IMR-90 (cell line): ENCODE measurements at regions not wholly inside any gene's neighbourhood (a gene's known extent, or its start where the extent isn't known, plus 50 kb on each side); places are given as distances from the start of the nearest gene placed in this dataset.

ENCODE experiments used
- ATAC-seq: fragments of 200-7000 bp; cut with Tn5 transposase; 2 replicates; pipeline ENCODE4 v1.9.1; 2020; ENCODE audit warnings: low read depth, mild to moderate bottlenecking, moderate library complexity
- BruUV-seq: library from RNA; stranded (reverse); fragments of 400-500 nt; replicated peaks from 2 replicates; lab custom pipeline; 2021; lab: Mats Ljungman, UMichigan
- CTCF ChIA-PET: fragments of 300-600 bp; formaldehyde crosslinking; extraction: SDS; loops from one replicate; lab custom pipeline; 2021; ENCODE audit warnings: antibody characterized with exemption; lab: Yijun Ruan, JAX
- POLR2A ChIA-PET: fragments of 300-600 bp; sonication (Branson Sonifier 250); formaldehyde crosslinking; loops from one replicate; lab custom pipeline; 2022; ENCODE audit warnings: antibody characterized with exemption; ENCODE audit not compliant: unreplicated experiment; lab: Charles Lee
- DNase-seq: peaks from one replicate; pipeline ENCODE4 v3.0.0; 2013
- H2AFZ ChIP-seq: replicated peaks from 2 replicates; pipeline ENCODE3; 2013; ENCODE audit warnings: low read length, mild to moderate bottlenecking; ENCODE audit not compliant: poor library complexity
- H2AK5ac ChIP-seq: 2 replicates; pipeline ENCODE4 v1.6.1; 2013; ENCODE audit warnings: low read depth, low read length, inconsistent platforms
- H2AK9ac ChIP-seq: replicated peaks from 2 replicates; pipeline ENCODE3; 2013; ENCODE audit warnings: mild to moderate bottlenecking, low read depth, low read length, moderate library complexity; ENCODE audit not compliant: poor library complexity
- H2BK120ac ChIP-seq: 2 replicates; pipeline ENCODE4 v1.6.1; 2013; ENCODE audit warnings: low read depth, low read length, inconsistent platforms
- H2BK15ac ChIP-seq: 3 replicates; pipeline ENCODE4 v1.6.1; 2013; ENCODE audit warnings: low read depth, low read length, inconsistent platforms
- H2BK20ac ChIP-seq: 2 replicates; pipeline ENCODE4 v1.6.1; 2013; ENCODE audit warnings: low read depth, mild to moderate bottlenecking, inconsistent platforms, low read length, moderate library complexity
- H2BK5ac ChIP-seq: 2 replicates; pipeline ENCODE4 v1.6.1; 2013; ENCODE audit warnings: mild to moderate bottlenecking, low read depth, low read length, inconsistent platforms; ENCODE audit not compliant: poor library complexity, severe bottlenecking
- H3K14ac ChIP-seq: replicated peaks from 2 replicates; pipeline ENCODE4 v1.6.1; 2013; ENCODE audit warnings: low read depth, low read length, inconsistent platforms
- H3K18ac ChIP-seq: 2 replicates; pipeline ENCODE4 v1.6.1; 2013; ENCODE audit warnings: low read depth, low read length, control low read depth
- H3K23ac ChIP-seq: 2 replicates; pipeline ENCODE4 v1.6.1; 2013; ENCODE audit warnings: low read depth, low read length, inconsistent platforms
- H3K27ac ChIP-seq: 2 replicates; pipeline ENCODE4 v1.5.1; 2013; ENCODE audit warnings: mild to moderate bottlenecking, control low read depth, low read length; ENCODE audit not compliant: insufficient read depth
- H3K27me3 ChIP-seq: 2 replicates; pipeline ENCODE4 v1.6.1; 2013; ENCODE audit warnings: low read length; ENCODE audit not compliant: control insufficient read depth, insufficient read depth
- H3K36me3 ChIP-seq: 2 replicates; pipeline ENCODE4 v1.6.1; 2013; ENCODE audit warnings: low read length, mixed read lengths; ENCODE audit not compliant: control insufficient read depth, insufficient read depth
- H3K4ac ChIP-seq: 2 replicates; pipeline ENCODE4 v1.6.1; 2013; ENCODE audit warnings: low read depth, low read length, inconsistent platforms
- H3K4me1 ChIP-seq: 2 replicates; pipeline ENCODE4 v1.6.1; 2013; ENCODE audit warnings: low read length, mixed read lengths; ENCODE audit not compliant: control insufficient read depth, insufficient read depth
- H3K4me2 ChIP-seq: 2 replicates; pipeline ENCODE4 v1.6.1; 2013; ENCODE audit warnings: low read depth, mild to moderate bottlenecking, control low read depth, low read length, moderate library complexity
- H3K4me3 ChIP-seq: 2 replicates; pipeline ENCODE4 v1.5.1; 2013; ENCODE audit warnings: low read depth, mild to moderate bottlenecking, control low read depth, low read length, moderate library complexity; ENCODE audit not compliant: insufficient read depth
- H3K56ac ChIP-seq: 2 replicates; pipeline ENCODE4 v1.6.1; 2013; ENCODE audit warnings: low read length, inconsistent platforms; ENCODE audit not compliant: insufficient read depth; ENCODE audit errors: extremely low read depth
- H3K79me1 ChIP-seq, 2 experiments: 2 replicates each; pipeline ENCODE4 v1.6.1; 2013; ENCODE audit warnings: low read length in 2 of 2, inconsistent platforms in 1 of 2, low read depth in 1 of 2
- H3K9ac ChIP-seq: 2 replicates; pipeline ENCODE4 v1.6.1; 2013; ENCODE audit warnings: low read depth, low read length, control low read depth
- H3K9me1 ChIP-seq: 2 replicates; pipeline ENCODE4 v1.6.1; 2013; ENCODE audit warnings: low read length, inconsistent platforms; ENCODE audit not compliant: insufficient read depth
- H3K9me3 ChIP-seq: 2 replicates; pipeline ENCODE4 v1.6.1; 2013; ENCODE audit warnings: low read length; ENCODE audit not compliant: control insufficient read depth, insufficient read depth
- H4K20me1 ChIP-seq: 2 replicates; pipeline ENCODE4 v1.6.1; 2013; ENCODE audit warnings: low read length, inconsistent platforms; ENCODE audit not compliant: insufficient read depth
- H4K5ac ChIP-seq: 2 replicates; pipeline ENCODE4 v1.6.1; 2013; ENCODE audit warnings: mild to moderate bottlenecking, low read depth, low read length, control low read depth
- H4K8ac ChIP-seq, 2 experiments: 2 replicates each; pipeline ENCODE4 v1.6.1; 2013; ENCODE audit warnings: low read depth in 2 of 2, low read length in 2 of 2, control low read depth in 1 of 2, inconsistent platforms in 1 of 2
- H4K91ac ChIP-seq: 2 replicates; pipeline ENCODE4 v1.6.1; 2013; ENCODE audit warnings: low read depth, low read length, inconsistent platforms; ENCODE audit not compliant: insufficient read depth
- CTCF ChIP-seq: conservative IDR thresholded peaks from 2 replicates; pipeline ENCODE4 v1.5.1; 2012; ENCODE audit warnings: mild to moderate bottlenecking, low read depth, low read length, improper control_type of control experiment
- RCOR1 ChIP-seq: IDR thresholded peaks from 2 replicates; pipeline ENCODE4 v1.6.1; 2012; ENCODE audit warnings: mild to moderate bottlenecking, low read length, improper control_type of control experiment; ENCODE audit not compliant: insufficient replicate concordance
- WGBS, 2 experiments: methylation state at CpG; one replicate each; pipeline versions ENCODE4 v1.1.5 to v1.1.7; 2013; ENCODE audit warnings: missing lambda C conversion rate in 2 of 2; ENCODE audit not compliant: insufficient read length in 1 of 2; ENCODE audit errors: extremely low coverage in 2 of 2; 5-methylcytosine and 5-hydroxymethylcytosine counted together
- dilution Hi-C: fragments of 300-500 bp; cut with HindIII; formaldehyde crosslinking; loops from one replicate; pipeline ENCODE4 v1.14.3; 2018; ENCODE audit warnings: low sequenced_read_pairs; ENCODE audit not compliant: unreplicated experiment
- in situ Hi-C: fragments of 300-500 bp; cut with MboI; formaldehyde crosslinking; loops from 3 replicates; pipeline ENCODE4 v1.14.3; 2019; ENCODE audit warnings: low sequenced_read_pairs, inconsistent platforms, mixed read lengths
- intact Hi-C: fragments of 100-400 bp; cut with micrococcal nuclease; formaldehyde crosslinking; loops from 2 replicates; pipeline ENCODE4 v1.10.0; 2022

- Histone ChIP-seq H3K9me1 (peaks cover 6% of the 10 kb centered on the region; the same call in 1 of the 2 replicates), H2BK120ac (0 out of 2 replicates have a peak overlapping the region, but pooled peaks have one; percentile 37), H2BK20ac (peak overlapping the region; percentile 20; the same call in 1 of the 2 replicates), H3K4me2 (peak overlapping the region; percentile 25; the same call in 1 of the 2 replicates), H3K79me1 (no peaks in the 10 kb centered on the region), H4K91ac (no peak overlapping the region), H3K36me3 (no peaks in the 10 kb centered on the region), H2AFZ (no peak overlapping the region), H3K27me3 (no peaks in the 10 kb centered on the region), H3K9ac (no peak overlapping the region), H4K20me1 (no peaks in the 10 kb centered on the region), H2AK5ac (no peak overlapping the region), H3K4me3 (no peak overlapping the region), H3K23ac (no peak overlapping the region), H4K5ac (no peak overlapping the region), H2BK15ac (no peak overlapping the region), H2BK5ac (no peak overlapping the region), H3K4me1 (peaks cover 6% of the 10 kb centered on the region), H4K8ac (no peak overlapping the region), H3K14ac (no peak overlapping the region), H3K56ac (no peak overlapping the region), H3K27ac (peak overlapping the region; percentile 8; the same call in 1 of the 2 replicates), H3K4ac (0 out of 2 replicates have a peak overlapping the region, but pooled peaks have one; percentile 50), H2AK9ac (no peak overlapping the region), H3K9me3 (no peaks in the 10 kb centered on the region), H3K18ac (peak overlapping the region; percentile 42)
- ATAC-seq: peak; percentile 58
- WGBS, 2 experiments: 86% methylated on average over 1 of the region's 5 CpGs; no CpG with 5 or more reads in 1 of the 2 experiments
- no TSS peak for BruUV-seq
- POLR2A ChIA-PET: no interaction called here
- dilution Hi-C loops (no loop called here), intact Hi-C loops (loop anchor here (5.0 kb wide), 1 partner anchor 94 kb away; the partner anchor contains the start of gene TLE4), in situ Hi-C loops (no loop called here)
- CTCF ChIA-PET: no interaction called here
- TF ChIP-seq CTCF: peak; percentile 35
- no peak for TF ChIP-seq RCOR1
- DNase-seq: peak; percentile 29
Observed at GRCh38 chr9:79477955-79478771, 93.6 kb upstream of the TLE4 start.
